Mammary epithelial cell (primary cell): ENCODE measurements at regions not wholly inside any gene's neighbourhood (a gene's known extent, or its start where the extent isn't known, plus 50 kb on each side); places are given as distances from the start of the nearest gene placed in this dataset.

Experiments used
- EZH2 ChIP-seq: IDR thresholded peaks from 2 replicates; pipeline ENCODE4 v1.6.1; 2012; ENCODE audit warnings: low read length, inconsistent platforms, borderline replicate concordance
- TF ChIP-seq, protein P1 (sequence below), 2 donors: IDR thresholded peaks in 1 of 2; conservative IDR thresholded peaks in 1 of 2; 2 replicates each; pipeline ENCODE4 v1.5.1; 2011 to 2012; ENCODE audit warnings: inconsistent platforms in 2 of 2, low read length in 2 of 2, mild to moderate bottlenecking in 2 of 2, control low read depth in 1 of 2, low read depth in 1 of 2; ENCODE audit not compliant: insufficient read depth in 1 of 2; ENCODE audit errors: extremely low read depth in 1 of 2

DNA sequence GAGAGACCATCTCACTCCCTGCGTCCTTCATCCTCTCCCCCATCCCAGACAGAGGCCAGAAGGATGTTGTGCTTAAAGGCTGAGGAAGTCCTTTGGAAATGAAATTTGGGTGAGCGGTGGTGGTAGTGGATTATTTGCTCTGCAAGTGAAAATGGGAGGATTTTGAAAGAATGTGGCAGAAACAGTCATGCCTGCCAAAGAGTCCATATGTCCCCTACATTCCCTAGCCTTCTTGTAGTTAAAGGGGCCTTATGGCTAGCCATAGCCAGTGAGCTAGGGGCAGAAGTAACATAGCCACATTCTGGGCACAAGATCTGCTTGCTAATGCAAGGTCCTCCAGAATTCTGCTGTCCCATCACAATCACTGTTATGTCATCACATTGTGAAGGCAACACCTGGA, 360.2 kb upstream of the TSHZ3 start:
- TF ChIP-seq, protein P1, sequence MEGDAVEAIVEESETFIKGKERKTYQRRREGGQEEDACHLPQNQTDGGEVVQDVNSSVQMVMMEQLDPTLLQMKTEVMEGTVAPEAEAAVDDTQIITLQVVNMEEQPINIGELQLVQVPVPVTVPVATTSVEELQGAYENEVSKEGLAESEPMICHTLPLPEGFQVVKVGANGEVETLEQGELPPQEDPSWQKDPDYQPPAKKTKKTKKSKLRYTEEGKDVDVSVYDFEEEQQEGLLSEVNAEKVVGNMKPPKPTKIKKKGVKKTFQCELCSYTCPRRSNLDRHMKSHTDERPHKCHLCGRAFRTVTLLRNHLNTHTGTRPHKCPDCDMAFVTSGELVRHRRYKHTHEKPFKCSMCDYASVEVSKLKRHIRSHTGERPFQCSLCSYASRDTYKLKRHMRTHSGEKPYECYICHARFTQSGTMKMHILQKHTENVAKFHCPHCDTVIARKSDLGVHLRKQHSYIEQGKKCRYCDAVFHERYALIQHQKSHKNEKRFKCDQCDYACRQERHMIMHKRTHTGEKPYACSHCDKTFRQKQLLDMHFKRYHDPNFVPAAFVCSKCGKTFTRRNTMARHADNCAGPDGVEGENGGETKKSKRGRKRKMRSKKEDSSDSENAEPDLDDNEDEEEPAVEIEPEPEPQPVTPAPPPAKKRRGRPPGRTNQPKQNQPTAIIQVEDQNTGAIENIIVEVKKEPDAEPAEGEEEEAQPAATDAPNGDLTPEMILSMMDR (conservative IDR thresholded peaks at IDR 0.05 in 1 of 2, IDR thresholded peaks at IDR 0.05 in 1 of 2; ENCODE audit: extremely low read depth in 1 of 2, insufficient read depth in 1 of 2, low read depth in 1 of 2, low read length in 2 of 2) = no peak
- no peak for TF ChIP-seq EZH2
